ENCODE measurements at regions not wholly inside any gene's neighbourhood (a gene's known extent, or its start where the extent isn't known, plus 50 kb on each side); places are given as distances from the start of the nearest gene placed in this dataset.

DNA sequence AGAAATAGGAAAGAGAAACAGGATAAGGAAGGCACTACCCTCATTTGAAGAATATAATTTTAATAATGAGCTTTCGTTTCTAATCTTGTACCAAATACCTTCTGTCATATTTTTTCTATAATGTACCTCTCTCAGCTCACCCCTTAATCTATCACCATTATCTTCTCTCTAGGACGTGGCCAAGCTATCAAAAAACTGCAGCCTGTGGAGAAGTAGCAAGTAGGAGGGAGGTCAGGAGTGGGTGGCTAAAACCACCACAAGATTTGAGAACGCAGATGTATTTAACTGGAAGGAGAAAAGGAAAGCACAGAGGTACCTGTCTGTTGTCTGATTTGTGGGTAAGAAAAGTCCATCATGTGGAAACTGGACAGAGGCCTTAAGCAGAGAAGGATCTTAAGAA lies 576.7 kb upstream of the DIPK2B start:
- H3K4me1 ChIP-seq (ENCODE audit: control insufficient read depth, extremely low read depth, insufficient read depth, low read length): peaks cover 39% of the 10 kb centered on the region
- no peaks in the 10 kb centered on the region for H3K9me1 ChIP-seq (replicated peaks; ENCODE audit: control insufficient read depth, extremely low read depth, insufficient read depth, low read length)
- H4K20me1 ChIP-seq (replicated peaks; ENCODE audit: control insufficient read depth, extremely low read depth, insufficient read depth, low read length): no peaks in the 10 kb centered on the region
- ChIA-PET CTCF (interaction anchor here (1.4 kb wide), 1 partner anchor 25 kb away, joined by 3 read pairs; no protein-coding TSS in a partner anchor), POLR2A (interaction anchor here (0.5 kb wide), 1 partner anchor 12 kb away, joined by 4 read pairs; no protein-coding TSS in a partner anchor)
- dilution Hi-C loops (cut with MboI; ENCODE audit: extremely low pct_ligation_motif_present, low sequenced_read_pairs): no loop called here
- FAIRE-seq: peak; percentile 21
- TF ChIP-seq POLR2AphosphoS5 (IDR thresholded peaks at IDR 0.05; ENCODE audit: insufficient read depth, low read depth, low read length): no peak
- no peak for TF ChIP-seq POLR2A (IDR thresholded peaks at IDR 0.05; ENCODE audit: low read depth, low read length)
- no peaks in the 10 kb centered on the region for H3K36me3 ChIP-seq (ENCODE audit: control insufficient read depth in 2 of 2, extremely low read depth in 1 of 2, insufficient read depth in 2 of 2, low read length in 2 of 2)
- no peak overlapping the region for H3K4me3 ChIP-seq (replicated peaks in 1 of 3; ENCODE audit: insufficient read depth in 1 of 3, low read depth in 1 of 3, low read length in 3 of 3)
- H3K9ac ChIP-seq (replicated peaks; ENCODE audit: extremely low read depth, insufficient read depth, low read length): no peak overlapping the region
- no peak for DNase-seq (ENCODE audit: low read depth, low spot score)
- peaks cover 66% of the 10 kb centered on the region for H3K79me2 ChIP-seq (ENCODE audit: control insufficient read depth, insufficient read depth, low read length)
- no peak overlapping the region for H2AFZ ChIP-seq (ENCODE audit: low read depth, low read length)
- no peak overlapping the region for H3K27ac ChIP-seq (ENCODE audit: insufficient read depth, low read depth, low read length)
- no peaks in the 10 kb centered on the region for H3K27me3 ChIP-seq (ENCODE audit: control insufficient read depth in 2 of 2, insufficient read depth in 2 of 2, low read length in 2 of 2)
- no peaks in the 10 kb centered on the region for H3K9me3 ChIP-seq (replicated peaks; ENCODE audit: control insufficient read depth, insufficient read depth, low read length)
- intact Hi-C loops (cut with micrococcal nuclease): no loop called here
- no peak overlapping the region for H3K4me2 ChIP-seq (ENCODE audit: insufficient read depth, low read length)
- no TSS peak for BruUV-seq (replicated peaks)

DNA sequence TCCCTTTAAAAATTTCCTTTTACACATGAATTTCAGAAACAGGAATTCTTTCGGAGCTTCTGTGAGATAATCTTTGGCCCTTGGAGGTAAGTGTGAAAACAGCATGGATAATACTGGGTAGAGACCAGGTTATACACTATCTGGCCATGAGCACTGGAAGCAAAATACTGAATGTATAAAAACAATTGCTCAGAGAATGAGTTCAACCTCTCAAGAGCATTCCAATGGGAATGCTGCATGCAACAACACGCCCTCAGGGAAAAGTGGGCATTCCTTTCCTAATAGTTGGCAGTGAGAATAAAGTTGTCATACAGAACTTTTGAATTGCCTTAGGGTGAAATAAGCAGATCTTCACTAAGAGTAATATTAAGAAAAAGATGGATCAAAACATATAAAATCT lies 574.8 kb upstream of the DIPK2B start:
- H4K20me1 ChIP-seq (replicated peaks; ENCODE audit: control insufficient read depth, extremely low read depth, insufficient read depth, low read length): no peaks in the 10 kb centered on the region
- BruUV-seq (replicated peaks): no TSS peak
- no peaks in the 10 kb centered on the region for H3K9me3 ChIP-seq (replicated peaks; ENCODE audit: control insufficient read depth, insufficient read depth, low read length)
- peak overlapping the region; percentile 84 for H3K4me2 ChIP-seq (ENCODE audit: insufficient read depth, low read length)
- H3K79me2 ChIP-seq (ENCODE audit: control insufficient read depth, insufficient read depth, low read length): peaks cover 65% of the 10 kb centered on the region
- ChIA-PET POLR2A (interaction anchor here (0.6 to 1.4 kb wide), 2 partner anchors 14 to 305 kb away, joined by 3 to 6 read pairs; no protein-coding TSS in a partner anchor), CTCF (interaction anchor here (0.9 to 2.8 kb wide), 10 partner anchors 9 to 633 kb away, joined by 3 to 12 read pairs (median 4); no protein-coding TSS in a partner anchor)
- H3K27ac ChIP-seq (ENCODE audit: insufficient read depth, low read depth, low read length): peak overlapping the region; percentile 44
- peak overlapping the region; percentile 41 for H3K9ac ChIP-seq (replicated peaks; ENCODE audit: extremely low read depth, insufficient read depth, low read length)
- TF ChIP-seq POLR2A (IDR thresholded peaks at IDR 0.05; ENCODE audit: low read depth, low read length) (peak; percentile 4), MYC (IDR thresholded peaks at IDR 0.05; ENCODE audit: low read depth, low read length) (no peak), GATA2 (IDR thresholded peaks at IDR 0.05; ENCODE audit: insufficient read depth, insufficient read length, low read depth, low read length) (no peak)
- TF ChIP-seq, protein P1, sequence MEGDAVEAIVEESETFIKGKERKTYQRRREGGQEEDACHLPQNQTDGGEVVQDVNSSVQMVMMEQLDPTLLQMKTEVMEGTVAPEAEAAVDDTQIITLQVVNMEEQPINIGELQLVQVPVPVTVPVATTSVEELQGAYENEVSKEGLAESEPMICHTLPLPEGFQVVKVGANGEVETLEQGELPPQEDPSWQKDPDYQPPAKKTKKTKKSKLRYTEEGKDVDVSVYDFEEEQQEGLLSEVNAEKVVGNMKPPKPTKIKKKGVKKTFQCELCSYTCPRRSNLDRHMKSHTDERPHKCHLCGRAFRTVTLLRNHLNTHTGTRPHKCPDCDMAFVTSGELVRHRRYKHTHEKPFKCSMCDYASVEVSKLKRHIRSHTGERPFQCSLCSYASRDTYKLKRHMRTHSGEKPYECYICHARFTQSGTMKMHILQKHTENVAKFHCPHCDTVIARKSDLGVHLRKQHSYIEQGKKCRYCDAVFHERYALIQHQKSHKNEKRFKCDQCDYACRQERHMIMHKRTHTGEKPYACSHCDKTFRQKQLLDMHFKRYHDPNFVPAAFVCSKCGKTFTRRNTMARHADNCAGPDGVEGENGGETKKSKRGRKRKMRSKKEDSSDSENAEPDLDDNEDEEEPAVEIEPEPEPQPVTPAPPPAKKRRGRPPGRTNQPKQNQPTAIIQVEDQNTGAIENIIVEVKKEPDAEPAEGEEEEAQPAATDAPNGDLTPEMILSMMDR (IDR thresholded peaks at IDR 0.05; ENCODE audit: extremely low read depth in 1 of 2, insufficient read depth in 1 of 2, low read depth in 1 of 2, low read length in 2 of 2): no peak
- no peak overlapping the region for H2AFZ ChIP-seq (ENCODE audit: low read depth, low read length)
- intact Hi-C loops (cut with micrococcal nuclease): loop anchor here (1.0 kb wide), 1 partner anchor 9 kb away; no protein-coding TSS in a partner anchor
- DNase-seq (ENCODE audit: low read depth, low spot score): peak; percentile 80
- no peak for FAIRE-seq
- dilution Hi-C loops (cut with MboI; ENCODE audit: extremely low pct_ligation_motif_present, low sequenced_read_pairs): no loop called here
- no peaks in the 10 kb centered on the region for H3K27me3 ChIP-seq (ENCODE audit: control insufficient read depth in 2 of 2, insufficient read depth in 2 of 2, low read length in 2 of 2)
- H3K9me1 ChIP-seq (replicated peaks; ENCODE audit: control insufficient read depth, extremely low read depth, insufficient read depth, low read length): no peaks in the 10 kb centered on the region
- H3K4me3 ChIP-seq (replicated peaks in 1 of 3; ENCODE audit: insufficient read depth in 1 of 3, low read depth in 1 of 3, low read length in 3 of 3): peak overlapping the region in 1 of 3 experiments; percentile 18
- peaks cover 50% of the 10 kb centered on the region for H3K4me1 ChIP-seq (ENCODE audit: control insufficient read depth, extremely low read depth, insufficient read depth, low read length)
- H3K36me3 ChIP-seq (ENCODE audit: control insufficient read depth in 2 of 2, extremely low read depth in 1 of 2, insufficient read depth in 2 of 2, low read length in 2 of 2): no peaks in the 10 kb centered on the region
